NT2/D1 (cell line): ENCODE measurements at regions not wholly inside any gene's neighbourhood (a gene's known extent, or its start where the extent isn't known, plus 50 kb on each side); places are given as distances from the start of the nearest gene placed in this dataset.

Source experiments
- YY1 ChIP-seq: IDR thresholded peaks from 2 replicates; pipeline ENCODE4 v1.6.1; 2011; ENCODE audit not compliant: insufficient read length, insufficient read depth
- ZNF274 ChIP-seq: IDR thresholded peaks from 2 replicates; pipeline ENCODE4 v1.6.1; 2011; ENCODE audit warnings: mild to moderate bottlenecking, low read depth, low read length

GRCh38 chr5:158270996-158271554 is 412.1 kb upstream of the CLINT1 start:
- TF ChIP-seq YY1 (no peak), ZNF274 (no peak)
